RWPE2 (cell line): ENCODE measurements at regions not wholly inside any gene's neighbourhood (a gene's known extent, or its start where the extent isn't known, plus 50 kb on each side); places are given as distances from the start of the nearest gene placed in this dataset.

Experiments
- ATAC-seq: fragments of 200-7000 bp; cut with Tn5 transposase; 3 replicates; pipeline ENCODE4 v1.9.1; 2021; ENCODE audit warnings: low read depth
- DNase-seq: peaks from one replicate; pipeline ENCODE4 v3.0.0-alpha.2; 2020; ENCODE audit warnings: low spot score
- H3K27ac ChIP-seq: fragments of 450-650 bp; 2 replicates; pipeline ENCODE4 v1.5.1; 2017; ENCODE audit warnings: mild to moderate bottlenecking; ENCODE audit not compliant: poor library complexity, severe bottlenecking
- H3K27me3 ChIP-seq: fragments of 250-450 bp; sonication (Bioruptor Pico); 2 replicates; pipeline ENCODE4 v1.5.1; 2021; ENCODE audit warnings: mild to moderate bottlenecking, moderate library complexity; ENCODE audit not compliant: insufficient read depth, poor library complexity, severe bottlenecking
- H3K36me3 ChIP-seq: fragments of 250-450 bp; sonication (Bioruptor Pico); 2 replicates; pipeline ENCODE4 v1.5.1; 2020; ENCODE audit warnings: low read depth, mild to moderate bottlenecking, moderate library complexity
- H3K4me1 ChIP-seq: fragments of 250-450 bp; sonication (Bioruptor Pico); 2 replicates; pipeline ENCODE4 v1.5.1; 2021; ENCODE audit warnings: mild to moderate bottlenecking, moderate library complexity; ENCODE audit not compliant: insufficient read depth, poor library complexity, severe bottlenecking
- H3K4me3 ChIP-seq: fragments of 250-450 bp; sonication (Bioruptor Pico); 2 replicates; pipeline ENCODE4 v1.5.1; 2021; ENCODE audit warnings: mild to moderate bottlenecking, moderate library complexity; ENCODE audit not compliant: severe bottlenecking
- H3K9me3 ChIP-seq: fragments of 250-450 bp; sonication (Bioruptor Pico); 2 replicates; pipeline ENCODE4 v1.5.1; 2021; ENCODE audit warnings: mild to moderate bottlenecking, moderate library complexity; ENCODE audit not compliant: severe bottlenecking
- TF ChIP-seq, protein P1 (sequence below): fragments of 450-650 bp; IDR thresholded peaks from one replicate; pipeline ENCODE4 v1.5.1; 2017; ENCODE audit warnings: mild to moderate bottlenecking, moderate library complexity; ENCODE audit not compliant: poor library complexity, severe bottlenecking

GRCh38 chr18:51316677-51317076 lies 119.2 kb upstream of the MEX3C start:
- DNase-seq, result no peak
- Histone ChIP-seq H3K27ac (no peak overlapping the region), H3K4me3 (no peak overlapping the region), H3K9me3 (no peaks in the 10 kb centered on the region), H3K4me1 (peaks cover 7% of the 10 kb centered on the region), H3K36me3 (no peaks in the 10 kb centered on the region), H3K27me3 (no peaks in the 10 kb centered on the region)
- TF ChIP-seq, protein P1, sequence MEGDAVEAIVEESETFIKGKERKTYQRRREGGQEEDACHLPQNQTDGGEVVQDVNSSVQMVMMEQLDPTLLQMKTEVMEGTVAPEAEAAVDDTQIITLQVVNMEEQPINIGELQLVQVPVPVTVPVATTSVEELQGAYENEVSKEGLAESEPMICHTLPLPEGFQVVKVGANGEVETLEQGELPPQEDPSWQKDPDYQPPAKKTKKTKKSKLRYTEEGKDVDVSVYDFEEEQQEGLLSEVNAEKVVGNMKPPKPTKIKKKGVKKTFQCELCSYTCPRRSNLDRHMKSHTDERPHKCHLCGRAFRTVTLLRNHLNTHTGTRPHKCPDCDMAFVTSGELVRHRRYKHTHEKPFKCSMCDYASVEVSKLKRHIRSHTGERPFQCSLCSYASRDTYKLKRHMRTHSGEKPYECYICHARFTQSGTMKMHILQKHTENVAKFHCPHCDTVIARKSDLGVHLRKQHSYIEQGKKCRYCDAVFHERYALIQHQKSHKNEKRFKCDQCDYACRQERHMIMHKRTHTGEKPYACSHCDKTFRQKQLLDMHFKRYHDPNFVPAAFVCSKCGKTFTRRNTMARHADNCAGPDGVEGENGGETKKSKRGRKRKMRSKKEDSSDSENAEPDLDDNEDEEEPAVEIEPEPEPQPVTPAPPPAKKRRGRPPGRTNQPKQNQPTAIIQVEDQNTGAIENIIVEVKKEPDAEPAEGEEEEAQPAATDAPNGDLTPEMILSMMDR, result no peak
- ATAC-seq, result no peak

DNA sequence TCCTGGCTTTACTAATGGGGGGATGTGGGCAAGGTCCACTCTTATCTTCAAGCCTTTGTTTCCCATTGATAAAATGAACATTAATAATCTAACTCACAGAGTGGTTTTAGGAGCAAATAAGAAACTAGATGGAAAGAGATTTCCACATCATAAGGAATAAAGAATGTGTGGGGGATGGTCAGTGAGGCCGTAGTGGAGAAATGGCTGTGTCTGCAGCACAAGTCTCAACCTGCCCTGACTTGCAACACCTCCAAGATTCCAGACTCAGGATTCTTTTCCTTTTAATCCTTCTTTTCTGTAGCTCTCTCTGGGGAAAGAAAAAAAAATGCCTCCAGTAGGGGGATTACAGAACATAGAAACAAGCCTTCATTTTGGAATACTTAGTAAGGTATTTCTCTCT lies 124.2 kb upstream of the MEX3C start:
- no peak overlapping the region for H3K4me3 ChIP-seq
- peak overlapping the region; percentile 76 for H3K27ac ChIP-seq
- peaks cover 13% of the 10 kb centered on the region for H3K4me1 ChIP-seq
- DNase-seq (peak; percentile 90), ATAC-seq (peak; percentile 92)
- TF ChIP-seq, protein P1, result peak; percentile 35
- no peaks in the 10 kb centered on the region for H3K9me3 ChIP-seq
- H3K36me3 ChIP-seq, result no peaks in the 10 kb centered on the region
- no peaks in the 10 kb centered on the region for H3K27me3 ChIP-seq

- Histone ChIP-seq H3K36me3 (no peaks in the 10 kb centered on the region), H3K27ac (no peak overlapping the region), H3K9me3 (no peaks in the 10 kb centered on the region), H3K27me3 (no peaks in the 10 kb centered on the region), H3K4me1 (peaks cover 13% of the 10 kb centered on the region), H3K4me3 (no peak overlapping the region)
- DNase-seq (no peak), ATAC-seq (no peak)
- TF ChIP-seq, protein P1, result no peak
Measured at GRCh38 chr18:51323961-51324360, 126.5 kb upstream of the MEX3C start.

GRCh38 chr18:51330148-51330547 lies 132.7 kb upstream of the MEX3C start:
- peak overlapping the region; percentile 67 for H3K27ac ChIP-seq
- no peak for DNase-seq
- peak; percentile 93 for ATAC-seq

GRCh38 chr18:51330739-51331138 lies 133.3 kb upstream of the MEX3C start:
- H3K4me1 ChIP-seq, result peaks cover 16% of the 10 kb centered on the region
- no peaks in the 10 kb centered on the region for H3K9me3 ChIP-seq
- H3K36me3 ChIP-seq, result no peaks in the 10 kb centered on the region
- H3K4me3 ChIP-seq, result no peak overlapping the region
- DNase-seq, result no peak
- TF ChIP-seq, protein P1, result no peak
- no peak for ATAC-seq
- H3K27me3 ChIP-seq, result no peaks in the 10 kb centered on the region
- H3K27ac ChIP-seq, result peak overlapping the region; percentile 67

More at GRCh38 chr18:51330148-51330547, 132.7 kb upstream of the MEX3C start:
- Histone ChIP-seq H3K4me3 (no peak overlapping the region), H3K36me3 (no peaks in the 10 kb centered on the region), H3K4me1 (peaks cover 16% of the 10 kb centered on the region), H3K27me3 (no peaks in the 10 kb centered on the region), H3K9me3 (no peaks in the 10 kb centered on the region)
- TF ChIP-seq, protein P1, result no peak
